Natural killer cell (primary cell): ENCODE measurements at regions not wholly inside any gene's neighbourhood (a gene's known extent, or its start where the extent isn't known, plus 50 kb on each side); places are given as distances from the start of the nearest gene placed in this dataset.

Source experiments
- ATAC-seq, 3 donors: fragments of 150-1000 bp in 2 of 3; fragments of 200-7000 bp in 1 of 3; cut with Tn5 transposase; 1 replicate in 1 of 3; 2 replicates in 2 of 3; pipeline ENCODE4 v1.10.0; 2021; ENCODE audit warnings: mild to moderate bottlenecking in 2 of 3, moderate library complexity in 2 of 3
- DNase-seq, 2 donors: peaks; one replicate each; pipeline versions ENCODE4 v3.0.0 to v3.0.0-alpha.2; 2013 to 2021; ENCODE audit warnings: mixed read lengths in 1 of 2
- H3K27ac ChIP-seq: one replicate; pipeline ENCODE4 v1.5.1; 2013; ENCODE audit warnings: mild to moderate bottlenecking, low read length
- H3K27me3 ChIP-seq: one replicate; pipeline ENCODE4 v1.6.1; 2013; ENCODE audit warnings: low read length; ENCODE audit not compliant: control insufficient read depth, insufficient read depth
- H3K36me3 ChIP-seq: one replicate; pipeline ENCODE4 v1.6.1; 2013; ENCODE audit warnings: low read length; ENCODE audit not compliant: control insufficient read depth, insufficient read depth
- H3K4me1 ChIP-seq: one replicate; pipeline ENCODE4 v1.6.1; 2013; ENCODE audit warnings: low read length; ENCODE audit not compliant: control insufficient read depth, insufficient read depth
- H3K4me3 ChIP-seq: one replicate; pipeline ENCODE4 v1.5.1; 2013; ENCODE audit warnings: low read length
- H3K9me3 ChIP-seq: one replicate; pipeline ENCODE4 v1.6.1; 2013; ENCODE audit warnings: low read length; ENCODE audit not compliant: control insufficient read depth, insufficient read depth
- H3K27ac Mint-ChIP-seq, 2 donors: one replicate each; pipeline ENCODE4 v1.8.0; 2022; ENCODE audit warnings: mild to moderate bottlenecking in 2 of 2, mixed read lengths in 2 of 2, moderate library complexity in 1 of 2
- H3K27me3 Mint-ChIP-seq, 2 donors: one replicate each; pipeline ENCODE4 v1.8.0; 2022; ENCODE audit warnings: low read depth in 2 of 2, mixed read lengths in 2 of 2
- H3K36me3 Mint-ChIP-seq: one replicate; pipeline ENCODE4 v1.8.0; 2022; ENCODE audit warnings: mixed read lengths
- H3K4me1 Mint-ChIP-seq, 2 donors: one replicate each; pipeline ENCODE4 v1.8.0; 2022; ENCODE audit warnings: mixed read lengths in 2 of 2
- H3K4me3 Mint-ChIP-seq: one replicate; pipeline ENCODE4 v1.8.0; 2022; ENCODE audit warnings: mild to moderate bottlenecking, moderate library complexity, mixed read lengths
- H3K9me3 Mint-ChIP-seq, 2 donors: one replicate each; pipeline ENCODE4 v1.8.0; 2022; ENCODE audit warnings: mixed read lengths in 2 of 2
- CTCF ChIP-seq: fragments of 200-600 bp; IDR thresholded peaks from one replicate; pipeline ENCODE4 v1.8.0; 2022; ENCODE audit warnings: antibody characterized with exemption
- WGBS: methylation state at CpG from one replicate; pipeline ENCODE4 v1.1.7; 2013; ENCODE audit warnings: missing lambda C conversion rate; ENCODE audit not compliant: insufficient coverage; 5-methylcytosine and 5-hydroxymethylcytosine counted together
- intact Hi-C: fragments of 100-400 bp; cut with micrococcal nuclease; formaldehyde crosslinking; loops from one replicate; pipeline ENCODE4 v1.14.2; 2022

- Mint-ChIP-seq H3K27me3 (no peaks in the 10 kb centered on the region), H3K4me1 (no peaks in the 10 kb centered on the region), H3K36me3 (no peaks in the 10 kb centered on the region), H3K9me3 (peaks cover 0 to 2% of the 10 kb centered on the region in 2 donors), H3K4me3 (no peak overlapping the region), H3K27ac (no peak overlapping the region)
- Histone ChIP-seq H3K4me1 (no peaks in the 10 kb centered on the region), H3K9me3 (no peaks in the 10 kb centered on the region), H3K36me3 (no peaks in the 10 kb centered on the region), H3K27ac (no peak overlapping the region), H3K4me3 (no peak overlapping the region), H3K27me3 (no peaks in the 10 kb centered on the region)
- TF ChIP-seq CTCF = no peak
- DNase-seq (no peak), ATAC-seq (no peak)
- intact Hi-C loops = no loop called here
These were observed 1052.3 kb upstream of the ZEB2 start for GRCh38 chr2:145572238-145572637.

- TF ChIP-seq CTCF = no peak
- Histone ChIP-seq H3K4me3 (no peak overlapping the region), H3K27me3 (no peaks in the 10 kb centered on the region), H3K27ac (no peak overlapping the region), H3K4me1 (no peaks in the 10 kb centered on the region), H3K36me3 (no peaks in the 10 kb centered on the region), H3K9me3 (no peaks in the 10 kb centered on the region)
- intact Hi-C loops = no loop called here
- Mint-ChIP-seq H3K27ac (no peak overlapping the region), H3K9me3 (peaks cover 0 to 2% of the 10 kb centered on the region in 2 donors), H3K4me1 (no peaks in the 10 kb centered on the region), H3K36me3 (no peaks in the 10 kb centered on the region), H3K4me3 (no peak overlapping the region), H3K27me3 (no peaks in the 10 kb centered on the region)
- no peak for DNase-seq
- 75% methylated on average over 1 of the region's 2 CpGs for WGBS
- no peak for ATAC-seq
These were observed 1049.2 kb upstream of the ZEB2 start for GRCh38 chr2:145569108-145569507.

- 73% methylated on average over 6 of the region's 7 CpGs for WGBS
- no peak overlapping the region for H3K4me3 ChIP-seq
These were observed 1044.1 kb upstream of the ZEB2 start for GRCh38 chr2:145563741-145564615.

More at GRCh38 chr2:145563741-145564615, 1044.1 kb upstream of the ZEB2 start:
- H3K9me3 Mint-ChIP-seq = no peaks in the 10 kb centered on the region
- Histone ChIP-seq H3K4me1 (no peaks in the 10 kb centered on the region), H3K27me3 (no peaks in the 10 kb centered on the region), H3K36me3 (no peaks in the 10 kb centered on the region), H3K27ac (no peak overlapping the region), H3K9me3 (no peaks in the 10 kb centered on the region)
- H3K27me3 Mint-ChIP-seq = peaks cover 0 to 2% of the 10 kb centered on the region in 2 donors
- H3K4me3 Mint-ChIP-seq = no peak overlapping the region
- H3K4me1 Mint-ChIP-seq = no peaks in the 10 kb centered on the region
- intact Hi-C loops = no loop called here
- ATAC-seq = no peak
- no peaks in the 10 kb centered on the region for H3K36me3 Mint-ChIP-seq
- H3K27ac Mint-ChIP-seq = no peak overlapping the region
- DNase-seq = no peak
- no peak for TF ChIP-seq CTCF
